A549 (cell line): ENCODE measurements at regions not wholly inside any gene's neighbourhood (a gene's known extent, or its start where the extent isn't known, plus 50 kb on each side); places are given as distances from the start of the nearest gene placed in this dataset.

ENCODE experiments used
- ATAC-seq, 2 experiments: fragments of 200-7000 bp in 1 of 2; fragments of >200 bp in 1 of 2; cut with Nextera tagmentation in 1 of 2; cut with Tn5 transposase in 1 of 2; 3 replicates each; pipeline versions ENCODE4 v1.8.0 to v1.9.1; 2018 to 2020; ENCODE audit warnings: mild to moderate bottlenecking in 1 of 2, moderate library complexity in 1 of 2
- CTCF ChIA-PET: fragments of 300-600 bp; sonication (Branson Sonifier 250); formaldehyde crosslinking; extraction: SDS; loops from one replicate; lab custom pipeline; 2021; ENCODE audit warnings: antibody characterized with exemption, inconsistent platforms; lab: Yijun Ruan, JAX
- POLR2A ChIA-PET: fragments of 350-600 bp; formaldehyde crosslinking; extraction: SDS; loops from one replicate; lab custom pipeline; 2021; ENCODE audit warnings: antibody characterized with exemption, inconsistent platforms; lab: Yijun Ruan, JAX
- DNase-seq, 2 experiments: peaks; one replicate each; pipeline versions ENCODE4 v3.0.0 to v3.0.0-alpha.2; 2011 to 2016; ENCODE audit warnings: low read depth in 1 of 2, low spot score in 1 of 2
- FAIRE-seq: peaks from 2 replicates; lab custom pipeline; 2011; peaks lifted over from hg19 to GRCh38; lab: Jason Lieb, UNC
- H3K27ac ChIP-seq, 2 experiments: fragments of >200 bp; sonication (Bioruptor Twin); formaldehyde crosslinking; 3 replicates each; pipeline ENCODE4 v1.5.1; 2016 to 2017
- H3K4me1 ChIP-seq: fragments of >200 bp; sonication (Bioruptor Twin); formaldehyde crosslinking; 3 replicates; pipeline ENCODE4 v1.6.1; 2016
- H3K4me2 ChIP-seq: fragments of >200 bp; sonication (Bioruptor Twin); formaldehyde crosslinking; 3 replicates; pipeline ENCODE4 v1.6.1; 2016
- H3K4me3 ChIP-seq: fragments of >200 bp; sonication (Bioruptor Twin); formaldehyde crosslinking; 3 replicates; pipeline ENCODE4 v1.5.1; 2016
- H3K9me3 ChIP-seq: fragments of >200 bp; sonication (Bioruptor Twin); formaldehyde crosslinking; 3 replicates; pipeline ENCODE4 v1.6.1; 2016
- BHLHE40 ChIP-seq: IDR thresholded peaks from 2 replicates; pipeline ENCODE4 v1.6.1; 2012; ENCODE audit warnings: low read depth, low read length, inconsistent platforms
- CBX2 ChIP-seq: fragments of 200-600 bp; sonication (generic); IDR thresholded peaks from 2 replicates; pipeline ENCODE4 v1.6.1; 2016; ENCODE audit warnings: low read depth, mild to moderate bottlenecking, borderline replicate concordance
- CHD2 ChIP-seq: fragments of 150-350 bp; IDR thresholded peaks from 2 replicates; pipeline ENCODE4 v1.6.1; 2014; ENCODE audit warnings: low read length; ENCODE audit not compliant: partially characterized antibody
- FOSB ChIP-seq: fragments of 250-450 bp; sonication (Bioruptor Pico); IDR thresholded peaks from 2 replicates; pipeline ENCODE4 v1.5.0; 2020; ENCODE audit warnings: mild to moderate bottlenecking, moderate library complexity
- FOXS1 ChIP-seq: fragments of 250-450 bp; sonication (Bioruptor Pico); IDR thresholded peaks from 2 replicates; pipeline ENCODE4 v1.5.0; 2020; ENCODE audit warnings: mild to moderate bottlenecking, moderate library complexity
- GATA3 ChIP-seq: IDR thresholded peaks from 2 replicates; pipeline ENCODE4 v1.6.1; 2012; ENCODE audit warnings: borderline replicate concordance
- HDAC2 ChIP-seq: fragments of 200-600 bp; sonication (generic); IDR thresholded peaks from 2 replicates; pipeline ENCODE4 v1.6.1; 2016
- HEYL ChIP-seq: fragments of 250-450 bp; sonication (Bioruptor Pico); IDR thresholded peaks from 2 replicates; pipeline ENCODE4 v1.8.0; 2021; ENCODE audit warnings: mild to moderate bottlenecking, moderate library complexity
- HOXA7 ChIP-seq: fragments of 250-450 bp; sonication (Bioruptor Pico); IDR thresholded peaks from 2 replicates; pipeline ENCODE4 v1.5.0; 2020; ENCODE audit warnings: mild to moderate bottlenecking, moderate library complexity
- HOXB13 ChIP-seq: fragments of 250-450 bp; sonication (Bioruptor Pico); IDR thresholded peaks from 2 replicates; pipeline ENCODE4 v1.5.0; 2020; ENCODE audit warnings: low read depth, mild to moderate bottlenecking, moderate library complexity
- NFE2L2 ChIP-seq: fragments of 150-350 bp; conservative IDR thresholded peaks from 2 replicates; pipeline ENCODE4 v1.6.1; 2014; ENCODE audit warnings: low read length
- NR3C1 ChIP-seq: fragments of >200 bp; sonication (Bioruptor Twin); formaldehyde crosslinking; IDR thresholded peaks from 3 replicates; pipeline ENCODE4 v1.6.1; 2017
- POLR2A ChIP-seq: IDR thresholded peaks from 2 replicates; pipeline ENCODE4 v1.6.1; 2012; ENCODE audit warnings: mild to moderate bottlenecking, low read length
- RAD21 ChIP-seq, 2 experiments: fragments of >200 bp in 1 of 2; sonication (Bioruptor Twin) in 1 of 2; formaldehyde crosslinking in 1 of 2; IDR thresholded peaks in 1 of 2; conservative IDR thresholded peaks in 1 of 2; 2 replicates in 1 of 2; 3 replicates in 1 of 2; pipeline ENCODE4 v1.6.1; 2012 to 2018; ENCODE audit warnings: inconsistent platforms in 1 of 2
- SREBF2 ChIP-seq: fragments of 450-650 bp; IDR thresholded peaks from 2 replicates; pipeline ENCODE4 v1.6.1; 2014; ENCODE audit warnings: mild to moderate bottlenecking, moderate library complexity
- WGBS: methylation state at CpG from one replicate; pipeline ENCODE4 v1.1.6; 2017; ENCODE audit errors: missing lambda C conversion rate; 5-methylcytosine and 5-hydroxymethylcytosine counted together
- TF ChIP-seq, protein P1 (sequence below): fragments of >200 bp; sonication (Bioruptor Twin); formaldehyde crosslinking; IDR thresholded peaks from 2 replicates; pipeline ENCODE4 v1.6.1; 2016
- TF ChIP-seq, protein P2 (sequence below): IDR thresholded peaks from 2 replicates; pipeline ENCODE4 v1.6.1; 2012
- TF ChIP-seq, protein P3 (sequence below): IDR thresholded peaks from 2 replicates; pipeline ENCODE4 v1.6.1; 2012; ENCODE audit warnings: low read depth, borderline replicate concordance
- TF ChIP-seq, protein P4 (sequence below): fragments of 150-350 bp; IDR thresholded peaks from 2 replicates; pipeline ENCODE4 v1.6.1; 2014; ENCODE audit warnings: low read depth, mild to moderate bottlenecking, low read length
- TF ChIP-seq, protein P5 (sequence below): fragments of 200-600 bp; sonication (generic); IDR thresholded peaks from 2 replicates; pipeline ENCODE4 v1.6.1; 2016; ENCODE audit warnings: antibody characterized with exemption, mild to moderate bottlenecking, moderate library complexity

DNA sequence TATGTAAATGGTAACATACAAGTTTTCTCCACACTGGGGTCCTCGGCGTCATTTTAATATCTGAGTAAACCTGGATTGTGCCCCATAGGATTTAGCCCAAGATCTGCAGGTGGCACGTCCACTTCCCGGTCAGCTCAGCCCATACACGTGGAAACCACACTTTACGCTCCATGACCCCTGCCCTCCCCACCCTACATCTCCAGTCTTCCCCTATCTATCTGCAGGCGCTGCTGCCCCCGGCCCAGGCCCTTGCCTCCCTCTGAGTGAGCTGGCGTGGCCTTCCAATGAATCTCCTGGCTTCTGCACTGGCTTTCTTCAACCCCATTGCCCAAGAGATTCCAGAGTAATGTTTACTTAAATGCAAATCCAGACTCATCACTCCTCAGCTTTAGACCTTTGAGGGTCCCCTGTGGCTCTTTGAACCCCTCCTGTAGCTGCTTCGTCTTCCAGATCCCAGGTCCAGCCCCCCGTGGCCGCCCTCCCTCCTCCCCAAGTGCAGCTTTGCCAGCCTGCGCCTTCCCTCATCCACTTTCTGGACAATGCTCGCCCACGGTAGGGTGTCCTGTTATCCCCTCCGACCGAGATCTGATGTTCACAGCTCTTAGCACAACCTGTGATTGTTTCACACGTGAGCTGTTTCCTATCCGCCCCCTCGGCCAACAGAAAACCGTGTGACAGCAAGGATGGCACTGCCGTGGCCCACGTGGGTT lies 421.4 kb upstream of the SALL3 start:
- DNase-seq (no peak), ATAC-seq (no peak), FAIRE-seq (no peak)
- ChIA-PET CTCF (no interaction called here), POLR2A (no interaction called here)
- Histone ChIP-seq H3K27ac (no peak overlapping the region), H3K4me1 (no peaks in the 10 kb centered on the region), H3K4me3 (no peak overlapping the region), H3K4me2 (no peak overlapping the region), H3K9me3 (no peaks in the 10 kb centered on the region)
- 41% methylated on average over 20 of the region's 23 CpGs for WGBS
- TF ChIP-seq SREBF2 (no peak), NFE2L2 (no peak), HOXA7 (CRISPR knock-in tag) (no peak), GATA3 (no peak), CBX2 (no peak), HDAC2 (no peak), POLR2A (no peak)
- TF ChIP-seq, protein P1, sequence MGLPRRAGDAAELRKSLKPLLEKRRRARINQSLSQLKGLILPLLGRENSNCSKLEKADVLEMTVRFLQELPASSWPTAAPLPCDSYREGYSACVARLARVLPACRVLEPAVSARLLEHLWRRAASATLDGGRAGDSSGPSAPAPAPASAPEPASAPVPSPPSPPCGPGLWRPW = no peak
- TF ChIP-seq, protein P2, sequence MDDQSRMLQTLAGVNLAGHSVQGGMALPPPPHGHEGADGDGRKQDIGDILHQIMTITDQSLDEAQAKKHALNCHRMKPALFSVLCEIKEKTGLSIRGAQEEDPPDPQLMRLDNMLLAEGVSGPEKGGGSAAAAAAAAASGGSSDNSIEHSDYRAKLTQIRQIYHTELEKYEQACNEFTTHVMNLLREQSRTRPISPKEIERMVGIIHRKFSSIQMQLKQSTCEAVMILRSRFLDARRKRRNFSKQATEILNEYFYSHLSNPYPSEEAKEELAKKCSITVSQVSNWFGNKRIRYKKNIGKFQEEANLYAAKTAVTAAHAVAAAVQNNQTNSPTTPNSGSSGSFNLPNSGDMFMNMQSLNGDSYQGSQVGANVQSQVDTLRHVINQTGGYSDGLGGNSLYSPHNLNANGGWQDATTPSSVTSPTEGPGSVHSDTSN = no peak

DNA sequence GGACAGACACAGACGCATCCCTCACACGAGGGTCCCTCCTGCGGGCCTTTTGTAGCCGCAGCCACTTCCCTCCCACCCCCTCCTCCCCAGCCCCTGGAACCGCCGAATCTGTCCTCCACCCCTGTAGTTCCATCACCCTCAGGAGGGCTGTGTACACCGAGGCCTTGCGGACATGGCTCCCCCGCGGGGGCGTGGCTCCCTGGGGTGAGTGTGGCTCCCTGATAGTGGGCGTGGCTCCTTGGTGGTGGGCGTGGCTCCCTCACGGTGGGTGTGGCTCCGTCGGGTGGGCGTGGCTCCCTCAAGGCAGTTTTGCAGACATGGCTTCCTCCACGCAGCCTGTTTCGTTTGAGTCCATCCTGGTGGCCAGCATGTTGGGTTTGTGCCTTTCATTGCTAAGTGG lies 420.7 kb upstream of the SALL3 start:
- ChIA-PET CTCF (no interaction called here), POLR2A (no interaction called here)
- H3K4me3 ChIP-seq = no peak overlapping the region
- H3K27ac ChIP-seq = no peak overlapping the region
- ATAC-seq = no peak
- WGBS = 25% methylated on average over 4 of the region's 19 CpGs
- FAIRE-seq = no peak
- H3K4me1 ChIP-seq = no peaks in the 10 kb centered on the region
- TF ChIP-seq FOSB (CRISPR knock-in tag) = no peak
- no peak for TF ChIP-seq NR3C1
- no peak for TF ChIP-seq RAD21 (conservative IDR thresholded peaks at IDR 0.05 in 1 of 2, IDR thresholded peaks at IDR 0.05 in 1 of 2)
- TF ChIP-seq, protein P3, sequence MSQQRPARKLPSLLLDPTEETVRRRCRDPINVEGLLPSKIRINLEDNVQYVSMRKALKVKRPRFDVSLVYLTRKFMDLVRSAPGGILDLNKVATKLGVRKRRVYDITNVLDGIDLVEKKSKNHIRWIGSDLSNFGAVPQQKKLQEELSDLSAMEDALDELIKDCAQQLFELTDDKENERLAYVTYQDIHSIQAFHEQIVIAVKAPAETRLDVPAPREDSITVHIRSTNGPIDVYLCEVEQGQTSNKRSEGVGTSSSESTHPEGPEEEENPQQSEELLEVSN = no peak
- no peak for TF ChIP-seq HEYL
- TF ChIP-seq CHD2 = no peak
- no peak for DNase-seq
- no peaks in the 10 kb centered on the region for H3K9me3 ChIP-seq
- no peak overlapping the region for H3K4me2 ChIP-seq

DNA sequence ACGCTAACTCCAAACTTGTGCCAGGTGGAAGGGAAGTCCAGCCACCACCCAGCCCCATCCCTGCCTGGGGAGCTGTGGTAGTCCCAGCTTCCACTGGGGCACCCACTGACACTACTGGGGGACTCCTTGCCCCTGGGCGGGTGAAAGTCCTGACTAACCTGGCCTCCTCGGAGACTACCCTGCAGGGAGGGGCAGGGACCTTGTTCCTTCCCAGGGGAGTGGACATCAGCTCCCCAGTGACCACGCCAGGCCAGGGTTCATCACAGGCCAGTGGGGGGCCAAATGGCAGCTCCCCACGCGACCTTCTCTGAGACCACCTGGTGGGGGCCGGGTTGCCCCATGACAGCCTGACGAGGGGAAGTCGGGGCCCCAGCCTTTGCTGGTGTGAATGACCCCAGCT lies 420.0 kb upstream of the SALL3 start:
- Histone ChIP-seq H3K4me3 (no peak overlapping the region), H3K4me2 (no peak overlapping the region), H3K27ac (no peak overlapping the region), H3K9me3 (no peaks in the 10 kb centered on the region), H3K4me1 (no peaks in the 10 kb centered on the region)
- ATAC-seq = no peak
- no peak for DNase-seq
- CTCF ChIA-PET = no interaction called here
- POLR2A ChIA-PET = no interaction called here
- TF ChIP-seq, protein P2 = no peak
- TF ChIP-seq FOXS1 (CRISPR knock-in tag) (no peak), BHLHE40 (no peak), HEYL (no peak), HOXB13 (CRISPR knock-in tag) (no peak)
- TF ChIP-seq, protein P3 = no peak
- TF ChIP-seq, protein P4, sequence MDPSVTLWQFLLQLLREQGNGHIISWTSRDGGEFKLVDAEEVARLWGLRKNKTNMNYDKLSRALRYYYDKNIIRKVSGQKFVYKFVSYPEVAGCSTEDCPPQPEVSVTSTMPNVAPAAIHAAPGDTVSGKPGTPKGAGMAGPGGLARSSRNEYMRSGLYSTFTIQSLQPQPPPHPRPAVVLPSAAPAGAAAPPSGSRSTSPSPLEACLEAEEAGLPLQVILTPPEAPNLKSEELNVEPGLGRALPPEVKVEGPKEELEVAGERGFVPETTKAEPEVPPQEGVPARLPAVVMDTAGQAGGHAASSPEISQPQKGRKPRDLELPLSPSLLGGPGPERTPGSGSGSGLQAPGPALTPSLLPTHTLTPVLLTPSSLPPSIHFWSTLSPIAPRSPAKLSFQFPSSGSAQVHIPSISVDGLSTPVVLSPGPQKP = no peak
- TF ChIP-seq, protein P5, sequence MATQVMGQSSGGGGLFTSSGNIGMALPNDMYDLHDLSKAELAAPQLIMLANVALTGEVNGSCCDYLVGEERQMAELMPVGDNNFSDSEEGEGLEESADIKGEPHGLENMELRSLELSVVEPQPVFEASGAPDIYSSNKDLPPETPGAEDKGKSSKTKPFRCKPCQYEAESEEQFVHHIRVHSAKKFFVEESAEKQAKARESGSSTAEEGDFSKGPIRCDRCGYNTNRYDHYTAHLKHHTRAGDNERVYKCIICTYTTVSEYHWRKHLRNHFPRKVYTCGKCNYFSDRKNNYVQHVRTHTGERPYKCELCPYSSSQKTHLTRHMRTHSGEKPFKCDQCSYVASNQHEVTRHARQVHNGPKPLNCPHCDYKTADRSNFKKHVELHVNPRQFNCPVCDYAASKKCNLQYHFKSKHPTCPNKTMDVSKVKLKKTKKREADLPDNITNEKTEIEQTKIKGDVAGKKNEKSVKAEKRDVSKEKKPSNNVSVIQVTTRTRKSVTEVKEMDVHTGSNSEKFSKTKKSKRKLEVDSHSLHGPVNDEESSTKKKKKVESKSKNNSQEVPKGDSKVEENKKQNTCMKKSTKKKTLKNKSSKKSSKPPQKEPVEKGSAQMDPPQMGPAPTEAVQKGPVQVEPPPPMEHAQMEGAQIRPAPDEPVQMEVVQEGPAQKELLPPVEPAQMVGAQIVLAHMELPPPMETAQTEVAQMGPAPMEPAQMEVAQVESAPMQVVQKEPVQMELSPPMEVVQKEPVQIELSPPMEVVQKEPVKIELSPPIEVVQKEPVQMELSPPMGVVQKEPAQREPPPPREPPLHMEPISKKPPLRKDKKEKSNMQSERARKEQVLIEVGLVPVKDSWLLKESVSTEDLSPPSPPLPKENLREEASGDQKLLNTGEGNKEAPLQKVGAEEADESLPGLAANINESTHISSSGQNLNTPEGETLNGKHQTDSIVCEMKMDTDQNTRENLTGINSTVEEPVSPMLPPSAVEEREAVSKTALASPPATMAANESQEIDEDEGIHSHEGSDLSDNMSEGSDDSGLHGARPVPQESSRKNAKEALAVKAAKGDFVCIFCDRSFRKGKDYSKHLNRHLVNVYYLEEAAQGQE = no peak
- no CpG with 5 or more reads among the region's 9 CpGs for WGBS
- FAIRE-seq = no peak
